H1 (cell line): ENCODE measurements at regions not wholly inside any gene's neighbourhood (a gene's known extent, or its start where the extent isn't known, plus 50 kb on each side); places are given as distances from the start of the nearest gene placed in this dataset.

Experiments
- CTCF ChIA-PET: fragments of 300-600 bp; sonication (Branson Sonifier 250); formaldehyde crosslinking; loops from one replicate; lab custom pipeline; 2021; ENCODE audit not compliant: partially characterized antibody; lab: Charles Lee
- POLR2A ChIA-PET: fragments of 300-600 bp; sonication (Branson Sonifier 250); formaldehyde crosslinking; loops from one replicate; lab custom pipeline; 2021; ENCODE audit warnings: inconsistent platforms; ENCODE audit not compliant: partially characterized antibody; lab: Charles Lee
- DNase-seq, 2 experiments: peaks; one replicate each; pipeline versions ENCODE4 v3.0.0 to v3.0.0-alpha.2; 2010 to 2022; ENCODE audit warnings: low spot score in 2 of 2, low read depth in 1 of 2, mixed read lengths in 1 of 2
- FAIRE-seq: peaks from 2 replicates; lab custom pipeline; 2011; peaks lifted over from hg19 to GRCh38; lab: Jason Lieb, UNC
- H2AFZ ChIP-seq: 2 replicates; pipeline ENCODE4 v1.8.1; 2012; ENCODE audit warnings: low read length, inconsistent platforms
- H2AK5ac ChIP-seq: 2 replicates; pipeline ENCODE4 v1.6.1; 2013; ENCODE audit warnings: low read depth, low read length
- H2BK120ac ChIP-seq: replicated peaks from 2 replicates; pipeline ENCODE3; 2013; ENCODE audit warnings: low read depth, low read length, inconsistent platforms
- H2BK12ac ChIP-seq: 2 replicates; pipeline ENCODE4 v1.6.1; 2013; ENCODE audit warnings: low read depth, low read length
- H2BK15ac ChIP-seq: 2 replicates; pipeline ENCODE4 v1.6.1; 2013; ENCODE audit warnings: low read length
- H2BK20ac ChIP-seq: 2 replicates; pipeline ENCODE4 v1.6.1; 2013; ENCODE audit warnings: low read length
- H2BK5ac ChIP-seq: 2 replicates; pipeline ENCODE4 v1.6.1; 2013; ENCODE audit warnings: low read depth, low read length
- H3K14ac ChIP-seq: 2 replicates; pipeline ENCODE4 v1.6.1; 2013; ENCODE audit warnings: inconsistent platforms; ENCODE audit not compliant: insufficient read length
- H3K18ac ChIP-seq: 2 replicates; pipeline ENCODE4 v1.6.1; 2013; ENCODE audit warnings: low read length; ENCODE audit errors: extremely low read depth
- H3K23ac ChIP-seq: 2 replicates; pipeline ENCODE4 v1.6.1; 2013; ENCODE audit warnings: inconsistent platforms; ENCODE audit not compliant: insufficient read length
- H3K23me2 ChIP-seq: 2 replicates; pipeline ENCODE4 v1.6.1; 2013; ENCODE audit warnings: low read depth, low read length
- H3K27ac ChIP-seq: 2 replicates; pipeline ENCODE4 v1.6.1; 2011; ENCODE audit warnings: low read depth, low read length, inconsistent platforms
- H3K27me3 ChIP-seq, 4 experiments: replicated peaks in 1 of 4; 1 replicate in 1 of 4; 2 replicates in 3 of 4; pipeline versions ENCODE4 v1.6.1 to v1.8.1; 2011 to 2013; ENCODE audit warnings: low read length in 3 of 4, mild to moderate bottlenecking in 3 of 4, inconsistent platforms in 2 of 4, mixed read lengths in 2 of 4, moderate library complexity in 1 of 4; ENCODE audit not compliant: control insufficient read depth in 3 of 4, insufficient read depth in 3 of 4; ENCODE audit errors: extremely low read depth in 1 of 4
- H3K36me3 ChIP-seq, 4 experiments: 2 replicates each; pipeline versions ENCODE4 v1.6.1 to v1.8.1; 2011 to 2013; ENCODE audit warnings: mild to moderate bottlenecking in 4 of 4, low read length in 3 of 4, moderate library complexity in 2 of 4, control low read depth in 1 of 4, inconsistent platforms in 1 of 4; ENCODE audit not compliant: insufficient read depth in 4 of 4, control insufficient read depth in 2 of 4
- H3K4ac ChIP-seq: replicated peaks from 2 replicates; pipeline ENCODE3; 2013; ENCODE audit warnings: low read length, low read depth, mixed read lengths, inconsistent platforms; ENCODE audit not compliant: insufficient read length
- H3K4me1 ChIP-seq, 4 experiments: replicated peaks in 1 of 4; 1 replicate in 1 of 4; 2 replicates in 3 of 4; pipeline versions ENCODE4 v1.6.1 to v1.8.1; 2011 to 2013; ENCODE audit warnings: low read length in 3 of 4, inconsistent platforms in 2 of 4, mixed read lengths in 1 of 4; ENCODE audit not compliant: insufficient read depth in 4 of 4, control insufficient read depth in 3 of 4
- H3K4me2 ChIP-seq, 2 experiments: 2 replicates each; pipeline versions ENCODE4 v1.6.1 to v1.8.1; 2011 to 2013; ENCODE audit warnings: low read depth in 2 of 2, low read length in 2 of 2, control low read depth in 1 of 2, inconsistent platforms in 1 of 2, mild to moderate bottlenecking in 1 of 2; ENCODE audit not compliant: insufficient read depth in 1 of 2
- H3K4me3 ChIP-seq, 4 experiments: fragments of 200-600, 300-600 bp in 1 of 4; sonication (generic), shearing (Covaris generic), sonication (Bioruptor Twin) in 1 of 4; 2 replicates each; pipeline versions ENCODE4 v1.5.1 to v1.8.1; 2011 to 2016; ENCODE audit warnings: low read length in 4 of 4, low read depth in 3 of 4, control low read depth in 2 of 4, inconsistent platforms in 2 of 4, mild to moderate bottlenecking in 2 of 4, mixed read lengths in 1 of 4, moderate library complexity in 1 of 4; ENCODE audit not compliant: insufficient read depth in 2 of 4; ENCODE audit errors: extremely low read depth in 1 of 4
- H3K56ac ChIP-seq: replicated peaks from 2 replicates; pipeline ENCODE3; 2013; ENCODE audit warnings: low read depth, mild to moderate bottlenecking, mixed read lengths, low read length, inconsistent platforms; ENCODE audit not compliant: insufficient read length
- H3K79me1 ChIP-seq: 2 replicates; pipeline ENCODE4 v1.6.1; 2013; ENCODE audit warnings: low read depth, low read length, control low read depth
- H3K79me2 ChIP-seq, 2 experiments: 2 replicates each; pipeline versions ENCODE4 v1.6.1 to v1.8.1; 2012 to 2013; ENCODE audit warnings: low read length in 2 of 2, mild to moderate bottlenecking in 2 of 2, inconsistent platforms in 1 of 2; ENCODE audit not compliant: insufficient read depth in 2 of 2, control insufficient read depth in 1 of 2
- H3K9ac ChIP-seq, 4 experiments: replicated peaks in 1 of 4; 1 replicate in 1 of 4; 2 replicates in 3 of 4; pipeline versions ENCODE4 v1.6.1 to v1.8.1; 2011 to 2013; ENCODE audit warnings: low read depth in 3 of 4, low read length in 3 of 4, control low read depth in 2 of 4, mild to moderate bottlenecking in 2 of 4, moderate library complexity in 2 of 4, inconsistent platforms in 1 of 4; ENCODE audit errors: extremely low read depth in 1 of 4
- H3K9me3 ChIP-seq, 2 experiments: 2 replicates each; pipeline versions ENCODE4 v1.6.1 to v1.8.1; 2012 to 2013; ENCODE audit warnings: mild to moderate bottlenecking in 2 of 2, moderate library complexity in 2 of 2, control low read depth in 1 of 2, inconsistent platforms in 1 of 2, low read depth in 1 of 2, low read length in 1 of 2, mixed read lengths in 1 of 2; ENCODE audit not compliant: insufficient read depth in 2 of 2
- H4K20me1 ChIP-seq, 2 experiments: replicated peaks in 1 of 2; 2 replicates each; pipeline versions ENCODE3 to v1.8.1; 2011 to 2013; ENCODE audit warnings: inconsistent platforms in 2 of 2, low read length in 2 of 2, mild to moderate bottlenecking in 1 of 2; ENCODE audit not compliant: insufficient read depth in 2 of 2, control insufficient read depth in 1 of 2
- H4K5ac ChIP-seq: 2 replicates; pipeline ENCODE4 v1.6.1; 2013; ENCODE audit warnings: low read length, low read depth, mixed read lengths, inconsistent platforms; ENCODE audit not compliant: insufficient read length
- H4K8ac ChIP-seq: 2 replicates; pipeline ENCODE4 v1.8.0; 2013; ENCODE audit warnings: mild to moderate bottlenecking, moderate library complexity, low read length, inconsistent platforms; ENCODE audit not compliant: insufficient read depth; ENCODE audit errors: extremely low read depth
- H4K91ac ChIP-seq: replicated peaks from 2 replicates; pipeline ENCODE3; 2013; ENCODE audit warnings: low read length, mixed read lengths, inconsistent platforms; ENCODE audit not compliant: insufficient read length
- PHF8 ChIP-seq: fragments of 200-600 bp; sonication (generic); conservative IDR thresholded peaks from 2 replicates; pipeline ENCODE4 v1.7.1; 2012; ENCODE audit warnings: low read depth, mild to moderate bottlenecking, inconsistent platforms, low read length, moderate library complexity
- RNF2 ChIP-seq: fragments of 200-900, 300-1000 bp; sonication (generic); IDR thresholded peaks from 2 replicates; pipeline ENCODE4 v1.7.1; 2016; ENCODE audit warnings: borderline replicate concordance, low read depth, mild to moderate bottlenecking, antibody characterized with exemption, low read length; ENCODE audit not compliant: poor library complexity, severe bottlenecking; ENCODE audit errors: missing control alignments
- RXRA ChIP-seq: IDR thresholded peaks from 2 replicates; pipeline ENCODE4 v1.6.1; 2011; ENCODE audit warnings: low read depth, mild to moderate bottlenecking, low read length, moderate library complexity; ENCODE audit not compliant: insufficient read depth
- SIX5 ChIP-seq: IDR thresholded peaks from 2 replicates; pipeline ENCODE4 v1.6.1; 2011; ENCODE audit warnings: mild to moderate bottlenecking, low read depth, low read length
- TCF12 ChIP-seq: IDR thresholded peaks from 2 replicates; pipeline ENCODE4 v1.6.1; 2011; ENCODE audit warnings: low read depth, mild to moderate bottlenecking, low read length
- WGBS, 2 experiments: shearing (Covaris generic) in 1 of 2; methylation state at CpG; one replicate each; pipeline versions ENCODE4 v1.1.6 to v1.1.7; 2013 to 2015; ENCODE audit warnings: low lambda C conversion rate in 2 of 2, mixed read lengths in 2 of 2, inconsistent platforms in 1 of 2, low coverage in 1 of 2, missing lambda C conversion rate in 1 of 2; ENCODE audit not compliant: insufficient replicate concordance in 2 of 2, insufficient coverage in 1 of 2, insufficient read length in 1 of 2; ENCODE audit errors: extremely low coverage in 1 of 2, missing lambda C conversion rate in 1 of 2; 5-methylcytosine and 5-hydroxymethylcytosine counted together

GRCh38 chr9:115196919-115197318 lies 79.0 kb upstream of the TNC start:
- H2BK120ac ChIP-seq: no peak overlapping the region
- no peaks in the 10 kb centered on the region for H3K79me2 ChIP-seq
- H2BK12ac ChIP-seq: no peak overlapping the region
- no peak overlapping the region for H3K4me2 ChIP-seq
- H3K27me3 ChIP-seq: no peaks in the 10 kb centered on the region; a peak in 1 of 7 replicates
- H3K14ac ChIP-seq: no peak overlapping the region
- 80% methylated on average over 3 of the region's 3 CpGs; no CpG with 5 or more reads in 1 of the 2 experiments for WGBS, 2 experiments
- DNase-seq (no peak), FAIRE-seq (no peak)
- no peak overlapping the region for H4K8ac ChIP-seq
- 0 out of 8 replicates have a peak, but pooled peaks cover 0 to 3% (median 0%) of the 10 kb centered on the region in 4 experiments for H3K36me3 ChIP-seq
- no peaks in the 10 kb centered on the region; the same call in 1 of the 2 replicates for H3K23me2 ChIP-seq
- H2AK5ac ChIP-seq: no peak overlapping the region
- H2BK20ac ChIP-seq: no peak overlapping the region
- H3K9ac ChIP-seq: no peak overlapping the region
- H3K9me3 ChIP-seq: peaks cover 2 to 6% of the 10 kb centered on the region in 2 experiments; a peak in 3 of 4 replicates
- ChIA-PET POLR2A (no interaction called here), CTCF (interaction anchor here (1.0 to 1.2 kb wide), 2 partner anchors 13 to 286 kb away, joined by 3 to 6 read pairs; no protein-coding TSS in a partner anchor)
- H3K79me1 ChIP-seq: no peaks in the 10 kb centered on the region
- no peak overlapping the region for H2BK15ac ChIP-seq
- no peak overlapping the region for H2BK5ac ChIP-seq
- no peak overlapping the region for H4K91ac ChIP-seq
- peaks cover 0 to 11% (median 4%) of the 10 kb centered on the region in 4 experiments; a peak in 3 of 7 replicates for H3K4me1 ChIP-seq
- H4K20me1 ChIP-seq: no peaks in the 10 kb centered on the region
- H3K23ac ChIP-seq: no peak overlapping the region
- no peak overlapping the region for H3K56ac ChIP-seq
- H3K4ac ChIP-seq: no peak overlapping the region
- H4K5ac ChIP-seq: no peak overlapping the region
- no peak overlapping the region for H3K27ac ChIP-seq
- no peak for TF ChIP-seq SIX5
- TF ChIP-seq RNF2: no peak
- TF ChIP-seq RXRA: no peak
- TF ChIP-seq PHF8: no peak
- TF ChIP-seq TCF12: no peak
- TF ChIP-seq, all 59 proteins: peak for 0
- Histone ChIP-seq H3K4me3 (no peak overlapping the region), H3K18ac (no peak overlapping the region), H2AFZ (no peak overlapping the region)
